K562 (cell line): ENCODE measurements at regions not wholly inside any gene's neighbourhood (a gene's known extent, or its start where the extent isn't known, plus 50 kb on each side); places are given as distances from the start of the nearest gene placed in this dataset.

Source experiments
- ATAC-seq: fragments of 200-7000 bp; cut with Tn5 transposase; 3 replicates; pipeline ENCODE4 v1.9.1; 2020; ENCODE audit warnings: moderate library complexity
- BruUV-seq: library from RNA; stranded (reverse); fragments of 400-500 nt; replicated peaks from 2 replicates; lab custom pipeline; 2021; lab: Mats Ljungman, UMichigan
- CTCF ChIA-PET: fragments of 300-600 bp; formaldehyde crosslinking; extraction: SDS; loops from one replicate; lab custom pipeline; 2021; ENCODE audit warnings: low intra/inter-chr PET ratio; lab: Yijun Ruan, JAX
- POLR2A ChIA-PET: fragments of 300-600, 350-650 bp; sonication (Branson Sonifier 250); formaldehyde crosslinking; extraction: SDS; loops from one replicate; lab custom pipeline; 2021; ENCODE audit warnings: antibody characterized with exemption, inconsistent platforms; lab: Yijun Ruan, JAX
- DNase-seq, 4 experiments: peaks; one replicate each; pipeline versions ENCODE4 v3.0.0 to v3.0.0-alpha.2; 2011 to 2018; ENCODE audit warnings: low spot score in 3 of 4, mixed read lengths in 3 of 4; ENCODE audit errors: extremely low read depth in 1 of 4
- FAIRE-seq: peaks from 2 replicates; lab custom pipeline; 2011; peaks lifted over from hg19 to GRCh38; lab: Jason Lieb, UNC
- H2AFZ ChIP-seq: 2 replicates; pipeline ENCODE4 v1.6.0; 2011; ENCODE audit warnings: low read depth, low read length, control low read depth, inconsistent platforms
- H3K27ac ChIP-seq: fragments of 200-600 bp; 3 replicates; pipeline ENCODE4 v1.8.0; 2011; ENCODE audit warnings: low read depth, mild to moderate bottlenecking, control low read depth, inconsistent platforms, low read length, moderate library complexity, mixed read lengths; ENCODE audit errors: extremely low read depth
- H3K27me3 ChIP-seq, 2 experiments: fragments of 300-600 bp in 1 of 2; 2 replicates in 1 of 2; 3 replicates in 1 of 2; pipeline versions ENCODE4 v1.6.0 to v1.8.0; 2011; ENCODE audit warnings: inconsistent platforms in 2 of 2, low read length in 2 of 2, mild to moderate bottlenecking in 1 of 2, mixed read lengths in 1 of 2, moderate library complexity in 1 of 2; ENCODE audit not compliant: control insufficient read depth in 2 of 2, insufficient read depth in 2 of 2
- H3K36me3 ChIP-seq: fragments of 300-600 bp; 3 replicates; pipeline ENCODE4 v1.8.0; 2011; ENCODE audit warnings: mild to moderate bottlenecking, low read length, inconsistent platforms; ENCODE audit not compliant: control insufficient read depth, insufficient read depth
- H3K4me1 ChIP-seq, 2 experiments: fragments of 200-600 bp in 1 of 2; replicated peaks in 1 of 2; 2 replicates in 1 of 2; 3 replicates in 1 of 2; pipeline versions ENCODE4 v1.5.1 to v1.8.0; 2011; ENCODE audit warnings: inconsistent platforms in 2 of 2, low read length in 2 of 2, mild to moderate bottlenecking in 1 of 2, mixed read lengths in 1 of 2, moderate library complexity in 1 of 2; ENCODE audit not compliant: control insufficient read depth in 2 of 2, insufficient read depth in 2 of 2
- H3K4me2 ChIP-seq: 2 replicates; pipeline ENCODE4 v1.6.1; 2011; ENCODE audit warnings: low read length, control low read depth, inconsistent platforms, mixed read lengths; ENCODE audit not compliant: insufficient read depth
- H3K4me3 ChIP-seq: fragments of 200-600 bp; sonication (generic), shearing (Covaris generic); 2 replicates; pipeline ENCODE4 v1.5.1; 2016; ENCODE audit warnings: control low read depth, inconsistent platforms
- H3K79me2 ChIP-seq: fragments of 200-600 bp; 3 replicates; pipeline ENCODE4 v1.8.0; 2011; ENCODE audit warnings: low read length, inconsistent platforms; ENCODE audit not compliant: control insufficient read depth, insufficient read depth
- H3K9ac ChIP-seq, 2 experiments: 2 replicates each; pipeline versions ENCODE4 v1.6.0 to v1.6.1; 2011; ENCODE audit warnings: low read depth in 2 of 2, low read length in 2 of 2, control low read depth in 1 of 2, inconsistent platforms in 1 of 2, mild to moderate bottlenecking in 1 of 2, mixed read lengths in 1 of 2; ENCODE audit not compliant: insufficient read depth in 1 of 2
- H3K9me1 ChIP-seq: one replicate; pipeline ENCODE4 v1.6.0; 2011; ENCODE audit warnings: inconsistent platforms, mild to moderate bottlenecking, low read length, moderate library complexity; ENCODE audit not compliant: control insufficient read depth, insufficient read depth
- H3K9me3 ChIP-seq: replicated peaks from 2 replicates; pipeline ENCODE4 v1.5.1; 2011; ENCODE audit warnings: low read depth, low read length, inconsistent platforms; ENCODE audit not compliant: control insufficient read depth, insufficient read depth
- H4K20me1 ChIP-seq: replicated peaks from 2 replicates; pipeline ENCODE4 v1.6.1; 2011; ENCODE audit warnings: low read length, inconsistent platforms, mixed read lengths; ENCODE audit not compliant: control insufficient read depth, insufficient read depth
- CEBPG ChIP-seq, 3 experiments: fragments of 200-800 bp in 1 of 3; sonication (Bioruptor generic) in 1 of 3; sonication (generic) in 1 of 3; formaldehyde crosslinking in 1 of 3; IDR thresholded peaks in 2 of 3; conservative IDR thresholded peaks in 1 of 3; 2 replicates each; pipeline versions ENCODE4 v1.6.1 to v1.8.0; 2016 to 2022; ENCODE audit warnings: missing compliant biosample characterization in 2 of 3, missing genetic modification characterization in 2 of 3, mild to moderate bottlenecking in 1 of 3, missing genetic modification reagents in 1 of 3
- DDX20 ChIP-seq: fragments of 450-650 bp; IDR thresholded peaks from 2 replicates; pipeline ENCODE4 v1.6.1; 2016; ENCODE audit warnings: missing genetic modification characterization, low read depth, mild to moderate bottlenecking, missing compliant biosample characterization, moderate library complexity
- DNMT1 ChIP-seq: fragments of 450-650 bp; IDR thresholded peaks from 2 replicates; pipeline ENCODE4 v1.6.1; 2016; ENCODE audit warnings: antibody characterized with exemption, mild to moderate bottlenecking
- ESRRB ChIP-seq: fragments of 250-450 bp; sonication (Bioruptor Pico); IDR thresholded peaks from 2 replicates; pipeline ENCODE4 v1.5.0; 2020; ENCODE audit warnings: mild to moderate bottlenecking, moderate library complexity, borderline replicate concordance
- LCOR ChIP-seq: sonication (generic); formaldehyde crosslinking; IDR thresholded peaks from 2 replicates; pipeline ENCODE4 v1.8.0; 2022; ENCODE audit warnings: mild to moderate bottlenecking, missing genetic modification reagents
- NR4A1 ChIP-seq, 2 experiments: fragments of 250-450 bp in 1 of 2; fragments of 450-650 bp in 1 of 2; sonication (Bioruptor Pico) in 1 of 2; IDR thresholded peaks; 2 replicates each; pipeline versions ENCODE4 v1.4.0 to v1.6.1; 2016 to 2020; ENCODE audit warnings: mild to moderate bottlenecking in 2 of 2, missing compliant biosample characterization in 1 of 2, missing genetic modification characterization in 1 of 2, moderate library complexity in 1 of 2
- PCBP2 ChIP-seq: fragments of 200-400 bp; formaldehyde crosslinking; IDR thresholded peaks from 2 replicates; pipeline ENCODE4 v1.6.1; 2018; ENCODE audit warnings: low read length, low read depth, mild to moderate bottlenecking, moderate library complexity; ENCODE audit not compliant: poor library complexity, severe bottlenecking
- PHF8 ChIP-seq: fragments of 200-600 bp; sonication (generic); IDR thresholded peaks from 2 replicates; pipeline ENCODE4 v1.6.1; 2012; ENCODE audit warnings: mixed run types, mild to moderate bottlenecking, inconsistent platforms, low read length, moderate library complexity, borderline replicate concordance
- RAD21 ChIP-seq, 2 experiments: fragments of 250-450 bp in 1 of 2; fragments of 450-650 bp in 1 of 2; sonication (Bioruptor Pico) in 1 of 2; formaldehyde crosslinking in 1 of 2; IDR thresholded peaks in 1 of 2; conservative IDR thresholded peaks in 1 of 2; 2 replicates each; pipeline versions ENCODE4 v1.4.0 to v1.8.0; 2020 to 2022; ENCODE audit warnings: mild to moderate bottlenecking in 2 of 2, moderate library complexity in 1 of 2
- WGBS: fragments of 100-300 bp; shearing (Covaris generic); methylation state at CpG from one replicate; pipeline ENCODE4 v1.1.6; 2016; ENCODE audit warnings: low coverage, mixed read lengths; ENCODE audit not compliant: insufficient coverage; ENCODE audit errors: missing lambda C conversion rate; 5-methylcytosine and 5-hydroxymethylcytosine counted together
- in situ Hi-C: fragments of 300-500 bp; cut with MboI; formaldehyde crosslinking; loops from 4 replicates; pipeline ENCODE4 v1.15.0; 2018; ENCODE audit warnings: inconsistent platforms, mixed read lengths
- intact Hi-C: fragments of 100-400 bp; cut with micrococcal nuclease; formaldehyde crosslinking; loops from 2 replicates; pipeline ENCODE4 v1.14.2; 2022

- ChIA-PET POLR2A (no interaction called here), CTCF (no interaction called here)
- Histone ChIP-seq H3K4me3 (no peak overlapping the region), H3K9me3 (no peaks in the 10 kb centered on the region), H3K9me1 (no peaks in the 10 kb centered on the region), H3K36me3 (no peaks in the 10 kb centered on the region), H4K20me1 (no peaks in the 10 kb centered on the region), H3K4me1 (no peaks in the 10 kb centered on the region), H3K79me2 (no peaks in the 10 kb centered on the region), H3K4me2 (no peak overlapping the region), H2AFZ (no peak overlapping the region), H3K27ac (no peak overlapping the region), H3K9ac (no peak overlapping the region), H3K27me3 (no peaks in the 10 kb centered on the region)
- no peak for TF ChIP-seq PHF8
- TF ChIP-seq DNMT1 = no peak
- TF ChIP-seq NR4A1 (CRISPR knock-in tag; IDR thresholded peaks at IDR 0.05) = no peak
- TF ChIP-seq NR4A1 (tag; IDR thresholded peaks at IDR 0.05) = no peak
- TF ChIP-seq RAD21 (CRISPR knock-in tag; conservative IDR thresholded peaks at IDR 0.05 in 1 of 2, IDR thresholded peaks at IDR 0.05 in 1 of 2) = peak in 1 of 2 experiments; percentile 13; a peak in 1 of 4 replicates
- TF ChIP-seq DDX20 (tag) = no peak
- in situ Hi-C loops (no loop called here), intact Hi-C loops (no loop called here)
- ATAC-seq (no peak), FAIRE-seq (no peak), DNase-seq (no peak)
- BruUV-seq = no TSS peak
- WGBS = 0% methylated on average over 2 of the region's 2 CpGs
Measured at GRCh38 chr7:118045629-118046028, 138.3 kb upstream of the LSM8 start.

GRCh38 chr7:118046086-118046485 is 137.9 kb upstream of the LSM8 start:
- BruUV-seq = no TSS peak
- no peaks in the 10 kb centered on the region for H3K9me1 ChIP-seq
- FAIRE-seq (no peak), ATAC-seq (no peak), DNase-seq (no peak)
- no peaks in the 10 kb centered on the region for H3K27me3 ChIP-seq
- no peak overlapping the region for H2AFZ ChIP-seq
- TF ChIP-seq CEBPG (CRISPR knock-in tag; IDR thresholded peaks at IDR 0.05) = no peak
- peak in 1 of 2 experiments; percentile 35; a peak in 1 of 4 replicates for TF ChIP-seq CEBPG (tag; conservative IDR thresholded peaks at IDR 0.05 in 1 of 2, IDR thresholded peaks at IDR 0.05 in 1 of 2)
- no peak for TF ChIP-seq ESRRB (CRISPR knock-in tag)
- no peak for TF ChIP-seq LCOR (CRISPR knock-in tag)
- TF ChIP-seq PCBP2 = no peak
- H3K9me3 ChIP-seq = no peaks in the 10 kb centered on the region
- H4K20me1 ChIP-seq = no peaks in the 10 kb centered on the region
- POLR2A ChIA-PET = no interaction called here
- no peak overlapping the region for H3K27ac ChIP-seq
- no peaks in the 10 kb centered on the region for H3K36me3 ChIP-seq
- CTCF ChIA-PET = no interaction called here
- no peak overlapping the region for H3K4me2 ChIP-seq
- no peak overlapping the region for H3K9ac ChIP-seq
- intact Hi-C loops (no loop called here), in situ Hi-C loops (no loop called here)
- WGBS = 2% methylated on average over 2 of the region's 2 CpGs
- H3K79me2 ChIP-seq = no peaks in the 10 kb centered on the region
- no peak overlapping the region for H3K4me3 ChIP-seq
- H3K4me1 ChIP-seq = no peaks in the 10 kb centered on the region
